ENCODE measurements at regions not wholly inside any gene's neighbourhood (a gene's known extent, or its start where the extent isn't known, plus 50 kb on each side); places are given as distances from the start of the nearest gene placed in this dataset.

- H3K9me3 Mint-ChIP-seq = peaks cover 10% of the 10 kb centered on the region
- H3K27me3 Mint-ChIP-seq (ENCODE audit: low read depth) = no peaks in the 10 kb centered on the region
- H3K27ac Mint-ChIP-seq = no peak overlapping the region
- no peaks in the 10 kb centered on the region for H3K4me1 Mint-ChIP-seq (ENCODE audit: low read depth)
- no peaks in the 10 kb centered on the region for H3K36me3 Mint-ChIP-seq (ENCODE audit: low read depth)
- no peak overlapping the region for H3K4me3 Mint-ChIP-seq
These were observed 457.8 kb upstream of the VSTM2A start for GRCh38 chr7:54084340-54084739.

DNA sequence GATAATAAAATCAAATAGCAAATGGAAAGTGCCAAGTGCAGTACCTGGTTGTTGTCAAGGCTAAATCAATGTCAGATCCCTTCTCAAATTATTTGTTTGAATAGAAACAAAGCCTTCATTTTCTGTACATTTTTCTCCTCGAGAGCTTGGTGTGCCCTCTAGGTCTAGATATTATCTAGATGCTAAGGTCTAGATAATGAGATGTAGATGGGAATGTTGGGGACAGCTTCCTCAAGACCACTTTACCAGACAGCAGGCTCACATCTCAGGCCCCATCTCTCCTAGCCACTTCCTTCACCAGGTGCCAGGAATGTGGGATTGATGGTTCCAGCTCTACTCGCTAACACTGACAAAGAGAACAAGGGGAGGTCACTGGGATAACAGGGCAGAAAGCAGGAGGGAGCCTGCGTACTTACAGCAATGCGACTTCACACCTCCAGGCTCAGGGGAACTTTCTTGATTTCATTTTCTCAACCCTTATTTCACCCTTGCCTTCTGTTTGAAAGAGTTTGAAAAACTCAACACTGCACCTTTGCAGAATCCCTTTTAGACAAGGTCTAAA lies 451.4 kb upstream of the VSTM2A start:
- Mint-ChIP-seq H3K9me3 (peaks cover 22% of the 10 kb centered on the region), H3K36me3 (ENCODE audit: low read depth) (no peaks in the 10 kb centered on the region), H3K27ac (no peak overlapping the region), H3K27me3 (ENCODE audit: low read depth) (no peaks in the 10 kb centered on the region), H3K4me3 (no peak overlapping the region), H3K4me1 (ENCODE audit: low read depth) (no peaks in the 10 kb centered on the region)

DNA sequence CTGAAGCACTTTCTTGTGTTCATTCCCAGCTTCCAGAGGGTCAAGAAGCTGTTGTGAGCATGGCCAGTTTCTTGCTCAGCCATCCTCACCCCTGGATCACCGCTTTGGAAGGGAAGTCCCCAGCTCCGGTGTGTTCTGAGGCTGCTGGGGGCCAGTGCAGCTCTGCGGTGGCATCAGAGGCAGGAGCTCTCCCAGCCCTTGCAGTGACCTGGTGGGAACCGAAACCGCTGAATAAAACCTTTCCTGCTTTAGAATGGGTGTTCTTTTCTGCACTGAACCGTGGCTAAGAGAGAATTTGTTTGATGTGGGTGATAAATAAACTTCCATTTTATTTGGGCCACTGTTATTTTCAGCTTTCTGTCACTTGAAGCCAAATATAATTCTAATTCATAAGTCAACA lies 450.9 kb upstream of the VSTM2A start:
- peaks cover 23% of the 10 kb centered on the region for H3K9me3 Mint-ChIP-seq
- H3K4me3 Mint-ChIP-seq = no peak overlapping the region
- H3K36me3 Mint-ChIP-seq (ENCODE audit: low read depth) = no peaks in the 10 kb centered on the region
- H3K4me1 Mint-ChIP-seq (ENCODE audit: low read depth) = no peaks in the 10 kb centered on the region
- H3K27ac Mint-ChIP-seq = no peak overlapping the region
- H3K27me3 Mint-ChIP-seq (ENCODE audit: low read depth) = no peaks in the 10 kb centered on the region

DNA sequence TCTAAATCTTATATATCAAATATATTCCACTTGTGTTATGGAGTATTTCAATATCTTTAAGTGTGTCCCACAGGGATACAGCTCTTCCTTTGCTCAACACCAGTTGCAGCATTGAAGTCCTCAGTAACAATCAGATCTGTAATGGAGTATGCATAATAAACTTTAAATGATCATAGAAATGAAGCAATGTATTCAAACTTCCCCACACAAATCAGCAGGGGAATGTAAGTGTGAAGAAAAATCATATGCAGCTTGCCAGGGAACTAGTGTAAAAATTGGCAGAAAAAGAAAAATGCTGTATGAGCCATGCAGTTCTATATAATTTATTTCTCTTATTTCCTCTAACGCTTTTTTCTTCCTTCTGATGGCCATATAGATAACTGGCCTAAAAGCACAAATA lies 444.3 kb upstream of the VSTM2A start:
- Mint-ChIP-seq H3K4me1 (ENCODE audit: low read depth) (no peaks in the 10 kb centered on the region), H3K27ac (no peak overlapping the region), H3K27me3 (ENCODE audit: low read depth) (no peaks in the 10 kb centered on the region), H3K36me3 (ENCODE audit: low read depth) (no peaks in the 10 kb centered on the region), H3K9me3 (peaks cover 23% of the 10 kb centered on the region), H3K4me3 (no peak overlapping the region)

GRCh38 chr7:54109501-54109900 lies 432.7 kb upstream of the VSTM2A start:
- Mint-ChIP-seq H3K9me3 (peaks cover 11% of the 10 kb centered on the region), H3K36me3 (ENCODE audit: low read depth) (no peaks in the 10 kb centered on the region), H3K4me1 (ENCODE audit: low read depth) (no peaks in the 10 kb centered on the region), H3K27me3 (ENCODE audit: low read depth) (no peaks in the 10 kb centered on the region), H3K27ac (no peak overlapping the region), H3K4me3 (no peak overlapping the region)

DNA sequence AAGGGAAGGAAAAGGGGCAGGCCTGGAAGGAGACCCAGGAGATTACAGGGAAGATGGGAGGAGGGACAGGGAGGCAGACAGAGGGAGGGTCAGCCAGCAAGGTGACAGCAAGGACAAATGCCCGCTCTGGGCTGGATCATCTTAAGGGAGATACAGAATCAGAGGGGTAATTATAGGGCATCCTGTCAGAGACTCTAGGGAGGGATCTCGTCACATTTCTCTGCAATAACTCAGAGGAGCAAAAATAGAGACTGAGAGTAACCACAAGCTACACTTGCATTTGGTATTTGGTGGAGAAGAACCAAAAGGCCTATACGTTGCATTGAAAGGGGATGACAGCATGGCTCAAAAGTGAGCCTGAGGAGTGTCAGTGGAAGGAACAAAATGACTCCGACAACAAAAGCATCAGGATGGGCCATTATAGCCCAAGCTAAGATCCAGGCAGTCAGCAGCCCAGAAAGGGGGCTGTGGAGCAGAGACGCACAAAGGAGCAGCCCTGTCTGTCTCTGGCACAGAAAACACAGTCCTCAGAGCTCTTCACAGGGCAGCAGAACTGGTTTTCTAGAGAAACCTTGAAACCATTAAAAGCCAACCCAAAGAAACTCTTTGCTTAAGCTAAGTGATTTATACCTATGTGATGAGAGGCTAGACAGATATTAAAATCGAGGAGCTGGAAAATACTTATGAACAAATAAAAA lies 430.2 kb upstream of the VSTM2A start:
- Mint-ChIP-seq H3K36me3 (ENCODE audit: low read depth) (no peaks in the 10 kb centered on the region), H3K9me3 (peaks cover 18% of the 10 kb centered on the region), H3K27me3 (ENCODE audit: low read depth) (no peaks in the 10 kb centered on the region), H3K4me3 (no peak overlapping the region), H3K27ac (no peak overlapping the region), H3K4me1 (ENCODE audit: low read depth) (no peaks in the 10 kb centered on the region)

- Mint-ChIP-seq H3K27me3 (ENCODE audit: low read depth) (no peaks in the 10 kb centered on the region), H3K36me3 (ENCODE audit: low read depth) (no peaks in the 10 kb centered on the region), H3K27ac (no peak overlapping the region), H3K4me3 (no peak overlapping the region), H3K9me3 (peaks cover 18% of the 10 kb centered on the region), H3K4me1 (ENCODE audit: low read depth) (no peaks in the 10 kb centered on the region)
These were observed 429.6 kb upstream of the VSTM2A start for GRCh38 chr7:54112567-54112966.

- Mint-ChIP-seq H3K27me3 (ENCODE audit: low read depth) (no peaks in the 10 kb centered on the region), H3K4me3 (no peak overlapping the region), H3K27ac (no peak overlapping the region), H3K4me1 (ENCODE audit: low read depth) (no peaks in the 10 kb centered on the region), H3K9me3 (peaks cover 20% of the 10 kb centered on the region), H3K36me3 (ENCODE audit: low read depth) (no peaks in the 10 kb centered on the region)
These were observed 427.0 kb upstream of the VSTM2A start for GRCh38 chr7:54115028-54115763.

DNA sequence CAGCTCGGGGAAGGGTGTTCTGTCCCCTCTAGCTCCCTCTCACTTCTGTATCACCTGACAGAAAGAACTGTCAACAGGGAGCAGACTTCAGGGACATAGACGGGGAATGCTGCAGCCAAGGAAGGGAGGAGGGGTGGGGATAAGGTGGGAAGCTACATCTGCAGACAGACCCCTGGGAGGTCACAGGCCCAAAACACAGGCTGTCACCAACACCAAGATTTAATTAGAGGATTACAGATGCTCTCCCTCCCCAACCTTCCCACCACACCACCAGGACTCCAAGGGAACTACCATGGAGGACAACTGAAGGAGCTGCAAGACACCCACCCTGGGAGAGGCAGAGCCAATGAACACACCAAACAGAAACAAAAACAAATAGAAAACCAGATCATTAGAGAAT lies 425.2 kb upstream of the VSTM2A start:
- H3K4me3 Mint-ChIP-seq = no peak overlapping the region
- no peaks in the 10 kb centered on the region for H3K4me1 Mint-ChIP-seq (ENCODE audit: low read depth)
- no peaks in the 10 kb centered on the region for H3K27me3 Mint-ChIP-seq (ENCODE audit: low read depth)
- no peak overlapping the region for H3K27ac Mint-ChIP-seq
- no peaks in the 10 kb centered on the region for H3K36me3 Mint-ChIP-seq (ENCODE audit: low read depth)
- peaks cover 17% of the 10 kb centered on the region for H3K9me3 Mint-ChIP-seq

DNA sequence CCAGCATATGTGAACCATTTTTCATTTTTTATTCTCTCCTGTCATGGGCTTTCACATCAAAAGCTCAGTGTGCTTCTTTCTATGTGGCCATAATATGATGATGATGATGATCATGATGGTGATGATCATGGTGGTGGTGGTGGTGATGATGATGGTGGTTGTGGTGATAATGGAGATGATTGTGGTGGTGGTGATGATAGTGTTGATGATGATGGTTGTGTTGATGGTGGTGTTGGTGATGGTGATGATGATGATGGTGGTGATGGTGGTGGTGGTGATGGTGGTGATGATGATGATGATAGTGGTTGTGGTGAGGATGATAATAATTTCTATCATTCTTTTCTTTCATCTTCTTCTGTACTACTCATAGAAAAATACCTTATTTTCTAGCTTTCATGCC lies 413.1 kb upstream of the VSTM2A start:
- no peaks in the 10 kb centered on the region for H3K4me1 Mint-ChIP-seq (ENCODE audit: low read depth)
- H3K9me3 Mint-ChIP-seq = peaks cover 50% of the 10 kb centered on the region
- H3K27me3 Mint-ChIP-seq (ENCODE audit: low read depth) = no peaks in the 10 kb centered on the region
- no peaks in the 10 kb centered on the region for H3K36me3 Mint-ChIP-seq (ENCODE audit: low read depth)
- no peak overlapping the region for H3K4me3 Mint-ChIP-seq
- no peak overlapping the region for H3K27ac Mint-ChIP-seq

- H3K9me3 Mint-ChIP-seq = peaks cover 33% of the 10 kb centered on the region
- no peaks in the 10 kb centered on the region for H3K27me3 Mint-ChIP-seq (ENCODE audit: low read depth)
- no peak overlapping the region for H3K4me3 Mint-ChIP-seq
- no peak overlapping the region for H3K27ac Mint-ChIP-seq
- no peaks in the 10 kb centered on the region for H3K4me1 Mint-ChIP-seq (ENCODE audit: low read depth)
- H3K36me3 Mint-ChIP-seq (ENCODE audit: low read depth) = no peaks in the 10 kb centered on the region
These were observed 400.6 kb upstream of the VSTM2A start for GRCh38 chr7:54141576-54141975.

GRCh38 chr7:54145716-54146115 lies 396.5 kb upstream of the VSTM2A start:
- H3K9me3 Mint-ChIP-seq = peaks cover 44% of the 10 kb centered on the region
- H3K27ac Mint-ChIP-seq = no peak overlapping the region
- no peaks in the 10 kb centered on the region for H3K27me3 Mint-ChIP-seq (ENCODE audit: low read depth)
- H3K4me1 Mint-ChIP-seq (ENCODE audit: low read depth) = no peaks in the 10 kb centered on the region
- H3K36me3 Mint-ChIP-seq (ENCODE audit: low read depth) = no peaks in the 10 kb centered on the region
- H3K4me3 Mint-ChIP-seq = no peak overlapping the region

DNA sequence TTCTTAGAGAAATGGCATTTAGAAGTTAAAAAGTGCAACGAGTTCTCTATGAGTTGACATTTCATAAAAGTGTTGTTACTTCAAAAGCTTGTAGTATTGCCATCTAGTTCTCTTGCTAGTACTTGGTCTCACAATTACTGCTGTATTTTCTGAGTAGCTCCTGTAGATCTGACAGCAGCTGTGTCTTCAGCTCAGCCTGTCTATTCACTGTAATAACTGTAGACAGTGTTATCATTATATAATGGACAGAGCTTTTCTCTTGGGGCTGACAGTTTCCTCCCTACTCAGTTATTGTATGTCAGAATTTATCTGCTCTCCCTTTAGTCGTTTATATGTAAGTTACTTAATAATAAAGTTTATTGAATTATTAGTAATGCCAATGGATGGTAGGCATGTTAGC lies 388.7 kb upstream of the VSTM2A start:
- Mint-ChIP-seq H3K4me3 (no peak overlapping the region), H3K27me3 (ENCODE audit: low read depth) (no peaks in the 10 kb centered on the region), H3K36me3 (ENCODE audit: low read depth) (no peaks in the 10 kb centered on the region), H3K9me3 (peaks cover 30% of the 10 kb centered on the region), H3K4me1 (ENCODE audit: low read depth) (no peaks in the 10 kb centered on the region), H3K27ac (no peak overlapping the region)

- no peaks in the 10 kb centered on the region for H3K36me3 Mint-ChIP-seq (ENCODE audit: low read depth)
- peaks cover 30% of the 10 kb centered on the region for H3K9me3 Mint-ChIP-seq
- no peaks in the 10 kb centered on the region for H3K4me1 Mint-ChIP-seq (ENCODE audit: low read depth)
- no peaks in the 10 kb centered on the region for H3K27me3 Mint-ChIP-seq (ENCODE audit: low read depth)
- no peak overlapping the region for H3K27ac Mint-ChIP-seq
- H3K4me3 Mint-ChIP-seq = no peak overlapping the region
These were observed 383.1 kb upstream of the VSTM2A start for GRCh38 chr7:54159088-54159487.

DNA sequence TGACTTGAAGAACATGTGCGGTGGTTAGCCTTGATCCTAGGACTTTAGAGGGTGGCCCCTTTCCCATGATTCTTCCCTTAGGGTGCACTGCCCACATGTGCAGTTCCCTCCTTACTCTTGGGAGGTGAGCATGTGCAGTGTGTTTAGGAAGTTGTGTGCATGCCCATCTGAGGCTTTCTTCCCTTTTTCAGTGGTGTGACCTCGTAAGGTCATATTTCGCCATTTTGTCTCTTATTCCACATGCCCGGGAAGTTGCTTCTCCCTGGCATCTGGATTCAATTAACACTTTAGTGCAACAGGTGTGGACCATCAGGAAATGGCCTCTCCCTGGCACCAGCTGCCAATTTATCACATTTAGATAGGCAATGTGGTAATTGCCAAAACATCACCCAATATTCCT lies 380.6 kb upstream of the VSTM2A start:
- Mint-ChIP-seq H3K36me3 (ENCODE audit: low read depth) (no peaks in the 10 kb centered on the region), H3K4me1 (ENCODE audit: low read depth) (no peaks in the 10 kb centered on the region), H3K27me3 (ENCODE audit: low read depth) (no peaks in the 10 kb centered on the region), H3K9me3 (peaks cover 34% of the 10 kb centered on the region), H3K4me3 (no peak overlapping the region), H3K27ac (no peak overlapping the region)
